DND-41 (cell line): ENCODE measurements at regions not wholly inside any gene's neighbourhood (a gene's known extent, or its start where the extent isn't known, plus 50 kb on each side); places are given as distances from the start of the nearest gene placed in this dataset.

ENCODE experiments used
- ATAC-seq: fragments of 200-7000 bp; cut with Tn5 transposase; 3 replicates; pipeline ENCODE4 v1.9.1; 2021; ENCODE audit warnings: low read depth; ENCODE audit not compliant: insufficient read depth
- DNase-seq: peaks from one replicate; pipeline ENCODE4 v3.0.0-alpha.2; 2020
- H2AFZ ChIP-seq: 2 replicates; pipeline ENCODE4 v1.6.0; 2012; ENCODE audit warnings: low read depth, low read length
- H3K27ac ChIP-seq: 2 replicates; pipeline ENCODE4 v1.5.1; 2012; ENCODE audit warnings: low read length, inconsistent platforms
- H3K27me3 ChIP-seq: fragments of 200-600 bp; sonication (generic); 2 replicates; pipeline ENCODE4 v1.6.0; 2012; ENCODE audit warnings: low read length, mild to moderate bottlenecking, inconsistent platforms; ENCODE audit not compliant: insufficient read depth, poor library complexity
- H3K36me3 ChIP-seq: 2 replicates; pipeline ENCODE4 v1.5.1; 2012; ENCODE audit warnings: low read length, inconsistent platforms; ENCODE audit not compliant: insufficient read depth
- H3K4me1 ChIP-seq: 2 replicates; pipeline ENCODE4 v1.5.1; 2012; ENCODE audit warnings: mild to moderate bottlenecking, low read length; ENCODE audit not compliant: insufficient read depth
- H3K4me2 ChIP-seq: 2 replicates; pipeline ENCODE4 v1.6.0; 2012; ENCODE audit warnings: mild to moderate bottlenecking, moderate library complexity, low read length, inconsistent platforms; ENCODE audit not compliant: insufficient read depth
- H3K4me3 ChIP-seq, 2 experiments: fragments of 200-600 bp in 1 of 2; shearing (Covaris generic) in 1 of 2; 2 replicates each; pipeline ENCODE4 v1.5.1; 2012 to 2016; ENCODE audit warnings: inconsistent platforms in 2 of 2, low read length in 2 of 2, mild to moderate bottlenecking in 2 of 2, low read depth in 1 of 2, moderate library complexity in 1 of 2
- H3K79me2 ChIP-seq: 2 replicates; pipeline ENCODE4 v1.6.0; 2012; ENCODE audit warnings: low read length, inconsistent platforms; ENCODE audit not compliant: insufficient read depth
- H3K9ac ChIP-seq: 2 replicates; pipeline ENCODE4 v1.6.0; 2012; ENCODE audit warnings: low read depth, mild to moderate bottlenecking, inconsistent platforms, low read length, moderate library complexity
- H3K9me3 ChIP-seq: 2 replicates; pipeline ENCODE4 v1.5.1; 2012; ENCODE audit warnings: low read length, moderate library complexity, mild to moderate bottlenecking, inconsistent platforms; ENCODE audit not compliant: insufficient read depth, severe bottlenecking
- H4K20me1 ChIP-seq: 2 replicates; pipeline ENCODE4 v1.6.0; 2012; ENCODE audit warnings: low read length; ENCODE audit not compliant: insufficient read depth
- CTCF ChIP-seq: IDR thresholded peaks from 2 replicates; pipeline ENCODE4 v1.5.1; 2012; ENCODE audit warnings: borderline replicate concordance, low read length, moderate library complexity, mild to moderate bottlenecking; ENCODE audit not compliant: poor library complexity, severe bottlenecking; ENCODE audit errors: extremely low read depth
- EZH2 ChIP-seq: IDR thresholded peaks from 3 replicates; pipeline ENCODE4 v1.6.1; 2012; ENCODE audit warnings: borderline replicate concordance, low read depth, mild to moderate bottlenecking, moderate library complexity, low read length, inconsistent platforms; ENCODE audit not compliant: severe bottlenecking

- Histone ChIP-seq H3K27ac (no peak overlapping the region), H3K4me1 (no peaks in the 10 kb centered on the region), H3K79me2 (no peaks in the 10 kb centered on the region), H4K20me1 (no peaks in the 10 kb centered on the region), H3K27me3 (peaks cover 13% of the 10 kb centered on the region), H3K4me2 (no peak overlapping the region), H2AFZ (no peak overlapping the region), H3K9me3 (no peaks in the 10 kb centered on the region), H3K4me3 (no peak overlapping the region), H3K36me3 (no peaks in the 10 kb centered on the region), H3K9ac (no peak overlapping the region)
- no peak for ATAC-seq
- TF ChIP-seq CTCF (no peak), EZH2 (no peak)
- no peak for DNase-seq
These were observed 74.4 kb upstream of the PPP1R3C start for GRCh38 chr10:91707236-91707635.

DNA sequence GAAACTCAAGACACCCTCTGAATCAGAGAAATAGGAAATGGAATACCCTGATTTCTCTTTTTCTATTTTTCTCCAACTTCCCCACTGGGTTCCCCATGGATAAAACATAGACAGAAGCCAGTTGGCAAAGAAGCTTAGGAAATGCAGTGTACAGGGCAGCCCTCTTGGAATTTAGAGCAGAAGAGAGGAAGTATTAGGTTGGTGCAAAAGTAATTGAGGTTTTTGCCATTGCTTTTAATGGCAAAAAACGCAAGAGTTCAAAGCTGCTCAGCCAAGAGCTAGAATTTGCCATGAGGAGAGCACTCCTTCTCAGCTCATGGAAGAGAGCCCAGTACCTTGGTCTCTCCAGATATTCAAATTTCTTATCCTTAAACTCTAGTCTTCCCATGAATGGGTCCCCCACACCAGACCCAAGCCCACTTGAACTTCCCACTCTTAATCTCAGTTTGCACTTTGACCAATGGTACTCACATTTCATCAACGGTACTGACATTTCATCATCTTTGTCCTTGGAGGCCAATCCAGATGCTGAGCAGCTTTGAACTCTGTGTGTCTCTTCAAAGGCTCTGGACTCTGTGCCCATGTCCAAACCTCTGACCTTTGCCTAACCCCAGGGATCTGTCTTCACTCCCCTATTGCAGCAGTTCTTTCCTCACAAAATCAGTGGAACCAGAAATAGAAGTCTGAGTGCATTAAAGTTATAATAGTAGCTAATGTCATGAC is 73.2 kb upstream of the PPP1R3C start:
- Histone ChIP-seq H3K4me3 (no peak overlapping the region), H3K4me1 (no peaks in the 10 kb centered on the region), H3K79me2 (no peaks in the 10 kb centered on the region), H3K4me2 (no peak overlapping the region), H3K9ac (no peak overlapping the region), H4K20me1 (no peaks in the 10 kb centered on the region), H2AFZ (no peak overlapping the region), H3K27ac (no peak overlapping the region), H3K36me3 (no peaks in the 10 kb centered on the region), H3K9me3 (no peaks in the 10 kb centered on the region), H3K27me3 (peaks cover 9% of the 10 kb centered on the region)
- ATAC-seq (no peak), DNase-seq (no peak)
- TF ChIP-seq EZH2 (no peak), CTCF (no peak)

DNA sequence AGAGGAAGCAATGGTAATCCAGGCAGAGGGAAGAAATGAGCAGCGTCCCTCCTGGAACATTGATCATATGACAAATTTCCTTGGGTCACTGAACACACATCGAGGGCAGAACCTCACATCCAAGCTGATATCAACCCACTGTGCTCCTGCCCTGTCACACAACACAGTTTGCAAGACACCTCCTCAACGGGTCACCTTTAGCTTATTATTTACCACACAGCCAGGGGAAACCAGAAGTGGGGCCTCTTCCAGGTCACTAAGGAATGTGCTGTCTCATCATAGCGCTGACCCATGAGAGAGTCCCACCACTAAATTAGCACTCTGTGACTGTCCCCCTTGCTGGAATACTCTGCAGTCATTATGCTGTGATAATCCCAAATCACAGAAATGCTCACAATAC is 69.7 kb upstream of the PPP1R3C start:
- Histone ChIP-seq H3K36me3 (no peaks in the 10 kb centered on the region), H3K9me3 (no peaks in the 10 kb centered on the region), H4K20me1 (no peaks in the 10 kb centered on the region), H3K4me3 (no peak overlapping the region), H3K4me1 (no peaks in the 10 kb centered on the region), H3K9ac (no peak overlapping the region), H3K4me2 (no peak overlapping the region), H3K27ac (no peak overlapping the region), H3K27me3 (peaks cover 12% of the 10 kb centered on the region), H3K79me2 (no peaks in the 10 kb centered on the region), H2AFZ (no peak overlapping the region)
- ATAC-seq (no peak), DNase-seq (no peak)
- TF ChIP-seq CTCF (no peak), EZH2 (no peak)
